ENCODE measurements at regions not wholly inside any gene's neighbourhood (a gene's known extent, or its start where the extent isn't known, plus 50 kb on each side); places are given as distances from the start of the nearest gene placed in this dataset.

DNA sequence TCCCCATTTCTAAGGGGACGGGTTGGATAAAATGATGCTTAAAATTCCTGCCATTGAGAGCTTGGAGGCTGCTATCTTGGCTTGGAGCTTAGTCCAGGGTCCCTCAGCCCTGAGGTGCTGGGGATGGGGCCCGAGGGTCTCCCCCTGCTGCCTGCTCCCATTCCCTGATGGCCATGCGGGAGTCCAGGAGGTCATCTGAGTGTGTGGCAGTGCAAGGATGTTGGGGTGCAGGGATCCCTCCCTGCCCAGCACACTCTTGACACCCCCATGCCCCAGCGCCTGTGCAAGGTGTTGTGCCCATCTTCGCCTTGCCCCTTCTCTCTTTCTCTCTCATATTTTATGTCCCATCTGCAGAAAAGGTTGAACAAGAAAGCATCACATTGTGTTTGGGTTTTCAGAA is 90.4 kb downstream of the IRF8 start:
- TF ChIP-seq, protein P1, sequence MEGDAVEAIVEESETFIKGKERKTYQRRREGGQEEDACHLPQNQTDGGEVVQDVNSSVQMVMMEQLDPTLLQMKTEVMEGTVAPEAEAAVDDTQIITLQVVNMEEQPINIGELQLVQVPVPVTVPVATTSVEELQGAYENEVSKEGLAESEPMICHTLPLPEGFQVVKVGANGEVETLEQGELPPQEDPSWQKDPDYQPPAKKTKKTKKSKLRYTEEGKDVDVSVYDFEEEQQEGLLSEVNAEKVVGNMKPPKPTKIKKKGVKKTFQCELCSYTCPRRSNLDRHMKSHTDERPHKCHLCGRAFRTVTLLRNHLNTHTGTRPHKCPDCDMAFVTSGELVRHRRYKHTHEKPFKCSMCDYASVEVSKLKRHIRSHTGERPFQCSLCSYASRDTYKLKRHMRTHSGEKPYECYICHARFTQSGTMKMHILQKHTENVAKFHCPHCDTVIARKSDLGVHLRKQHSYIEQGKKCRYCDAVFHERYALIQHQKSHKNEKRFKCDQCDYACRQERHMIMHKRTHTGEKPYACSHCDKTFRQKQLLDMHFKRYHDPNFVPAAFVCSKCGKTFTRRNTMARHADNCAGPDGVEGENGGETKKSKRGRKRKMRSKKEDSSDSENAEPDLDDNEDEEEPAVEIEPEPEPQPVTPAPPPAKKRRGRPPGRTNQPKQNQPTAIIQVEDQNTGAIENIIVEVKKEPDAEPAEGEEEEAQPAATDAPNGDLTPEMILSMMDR (IDR thresholded peaks at IDR 0.05): no peak
- TF ChIP-seq POLR2A (IDR thresholded peaks at IDR 0.05) (no peak), POLR2AphosphoS5 (IDR thresholded peaks at IDR 0.05) (no peak), EP300 (IDR thresholded peaks at IDR 0.05) (no peak)

All from sigmoid colon (tissue), 4 donors.